ENCODE measurements at regions not wholly inside any gene's neighbourhood (a gene's known extent, or its start where the extent isn't known, plus 50 kb on each side); places are given as distances from the start of the nearest gene placed in this dataset.

DNA sequence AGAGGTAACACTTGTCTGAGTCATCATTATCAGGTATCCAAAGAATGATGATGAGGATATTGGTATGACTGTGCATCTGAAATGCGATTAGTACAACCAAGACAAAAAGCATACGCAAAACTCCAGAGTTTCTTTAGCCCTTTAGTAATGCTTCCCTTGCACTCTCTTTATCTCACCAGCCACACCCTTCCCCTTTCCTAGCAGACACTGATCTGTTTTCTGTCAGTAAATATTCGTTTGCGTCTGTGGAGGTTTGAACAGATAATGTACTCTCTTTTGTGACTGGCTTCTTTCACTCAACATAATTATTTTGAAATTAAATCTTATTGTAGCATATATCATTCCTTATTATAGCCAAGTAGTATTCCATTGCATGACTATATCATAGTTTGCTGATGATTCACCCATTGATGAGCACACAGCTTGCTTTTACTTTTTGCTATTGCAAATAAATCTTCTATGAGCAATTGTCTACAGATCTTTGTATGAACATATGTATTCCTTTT is 775.7 kb downstream of the SLC6A15 start:
- TF ChIP-seq ESRRA (IDR thresholded peaks at IDR 0.05; ENCODE audit: borderline replicate concordance, low read length), result no peak
- TF ChIP-seq, protein P1, sequence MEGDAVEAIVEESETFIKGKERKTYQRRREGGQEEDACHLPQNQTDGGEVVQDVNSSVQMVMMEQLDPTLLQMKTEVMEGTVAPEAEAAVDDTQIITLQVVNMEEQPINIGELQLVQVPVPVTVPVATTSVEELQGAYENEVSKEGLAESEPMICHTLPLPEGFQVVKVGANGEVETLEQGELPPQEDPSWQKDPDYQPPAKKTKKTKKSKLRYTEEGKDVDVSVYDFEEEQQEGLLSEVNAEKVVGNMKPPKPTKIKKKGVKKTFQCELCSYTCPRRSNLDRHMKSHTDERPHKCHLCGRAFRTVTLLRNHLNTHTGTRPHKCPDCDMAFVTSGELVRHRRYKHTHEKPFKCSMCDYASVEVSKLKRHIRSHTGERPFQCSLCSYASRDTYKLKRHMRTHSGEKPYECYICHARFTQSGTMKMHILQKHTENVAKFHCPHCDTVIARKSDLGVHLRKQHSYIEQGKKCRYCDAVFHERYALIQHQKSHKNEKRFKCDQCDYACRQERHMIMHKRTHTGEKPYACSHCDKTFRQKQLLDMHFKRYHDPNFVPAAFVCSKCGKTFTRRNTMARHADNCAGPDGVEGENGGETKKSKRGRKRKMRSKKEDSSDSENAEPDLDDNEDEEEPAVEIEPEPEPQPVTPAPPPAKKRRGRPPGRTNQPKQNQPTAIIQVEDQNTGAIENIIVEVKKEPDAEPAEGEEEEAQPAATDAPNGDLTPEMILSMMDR (IDR thresholded peaks at IDR 0.05), result no peak
- no peak for TF ChIP-seq POLR2A (IDR thresholded peaks at IDR 0.05; ENCODE audit: low read length)
- TF ChIP-seq SMC3 (IDR thresholded peaks at IDR 0.05), result no peak
- no peak for TF ChIP-seq BHLHE40 (IDR thresholded peaks at IDR 0.05; ENCODE audit: low read depth, low read length)
- TF ChIP-seq CHD2 (IDR thresholded peaks at IDR 0.05; ENCODE audit: low read length, partially characterized antibody), result no peak
- TF ChIP-seq SREBF2 (IDR thresholded peaks at IDR 0.05), result no peak
- TF ChIP-seq HOXB13 (CRISPR knock-in tag; IDR thresholded peaks at IDR 0.05; ENCODE audit: low read depth), result no peak
- no peak for TF ChIP-seq EP300 (IDR thresholded peaks at IDR 0.05)

All from A549 (cell line).